ENCODE measurements at regions not wholly inside any gene's neighbourhood (a gene's known extent, or its start where the extent isn't known, plus 50 kb on each side); places are given as distances from the start of the nearest gene placed in this dataset.

DNA sequence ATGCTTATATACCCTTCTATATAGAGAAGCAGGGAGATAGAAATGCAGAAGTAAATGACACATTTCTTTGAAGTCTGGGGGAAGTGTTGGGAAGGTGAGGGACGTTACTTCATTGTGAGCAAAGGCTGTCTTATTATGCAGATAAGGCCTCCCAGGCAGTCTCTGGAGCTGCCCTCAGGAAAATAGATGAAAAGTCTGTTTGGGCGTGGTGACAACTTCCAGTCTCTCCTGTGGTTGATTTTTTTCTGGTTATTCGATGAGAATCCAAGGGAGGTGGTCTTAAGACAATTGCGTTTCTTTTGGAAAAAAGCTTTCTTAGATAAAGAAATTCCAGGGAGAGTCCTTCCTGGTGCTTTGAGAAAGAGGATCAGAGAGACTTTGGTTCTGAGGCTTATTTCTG lies 84.0 kb downstream of the NEUROD6 start:
- TF ChIP-seq, protein P1, sequence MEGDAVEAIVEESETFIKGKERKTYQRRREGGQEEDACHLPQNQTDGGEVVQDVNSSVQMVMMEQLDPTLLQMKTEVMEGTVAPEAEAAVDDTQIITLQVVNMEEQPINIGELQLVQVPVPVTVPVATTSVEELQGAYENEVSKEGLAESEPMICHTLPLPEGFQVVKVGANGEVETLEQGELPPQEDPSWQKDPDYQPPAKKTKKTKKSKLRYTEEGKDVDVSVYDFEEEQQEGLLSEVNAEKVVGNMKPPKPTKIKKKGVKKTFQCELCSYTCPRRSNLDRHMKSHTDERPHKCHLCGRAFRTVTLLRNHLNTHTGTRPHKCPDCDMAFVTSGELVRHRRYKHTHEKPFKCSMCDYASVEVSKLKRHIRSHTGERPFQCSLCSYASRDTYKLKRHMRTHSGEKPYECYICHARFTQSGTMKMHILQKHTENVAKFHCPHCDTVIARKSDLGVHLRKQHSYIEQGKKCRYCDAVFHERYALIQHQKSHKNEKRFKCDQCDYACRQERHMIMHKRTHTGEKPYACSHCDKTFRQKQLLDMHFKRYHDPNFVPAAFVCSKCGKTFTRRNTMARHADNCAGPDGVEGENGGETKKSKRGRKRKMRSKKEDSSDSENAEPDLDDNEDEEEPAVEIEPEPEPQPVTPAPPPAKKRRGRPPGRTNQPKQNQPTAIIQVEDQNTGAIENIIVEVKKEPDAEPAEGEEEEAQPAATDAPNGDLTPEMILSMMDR (IDR thresholded peaks at IDR 0.05): no peak
- TF ChIP-seq EZH2 (IDR thresholded peaks at IDR 0.05; ENCODE audit: borderline replicate concordance, insufficient read depth, low read depth, low read length, poor library complexity, severe bottlenecking): no peak

Data from B cell (primary cell).